ENCODE measurements at regions not wholly inside any gene's neighbourhood (a gene's known extent, or its start where the extent isn't known, plus 50 kb on each side); places are given as distances from the start of the nearest gene placed in this dataset.

DNA sequence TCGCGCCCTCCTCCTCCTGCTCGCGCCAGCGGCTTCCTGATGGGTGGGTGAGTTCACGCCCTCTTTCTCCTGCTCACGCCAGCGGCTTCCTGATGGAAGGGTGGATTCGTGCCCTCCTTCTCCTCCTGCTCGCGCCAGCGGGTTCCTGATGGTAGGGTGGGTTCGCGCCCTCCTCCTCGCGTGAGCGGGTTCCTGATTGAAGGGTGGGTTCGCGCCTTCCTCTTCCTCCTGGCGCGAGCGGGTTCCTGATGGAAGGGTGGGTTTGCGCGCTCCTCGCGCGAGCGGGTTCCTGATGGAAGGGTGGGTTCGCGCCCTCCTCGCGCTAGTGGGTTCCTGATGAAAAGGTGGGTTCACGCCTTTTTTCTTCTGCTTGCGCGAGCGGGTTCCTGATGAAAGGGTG lies 62.0 kb upstream of the MGAT5 start:
- 93% methylated on average over 6 of the region's 36 CpGs for WGBS (ENCODE audit: insufficient coverage, low lambda C conversion rate)
- no peaks in the 10 kb centered on the region for H3K27me3 ChIP-seq (ENCODE audit: control insufficient read depth, insufficient read depth, low read length)
- DNase-seq: no peak

DNA sequence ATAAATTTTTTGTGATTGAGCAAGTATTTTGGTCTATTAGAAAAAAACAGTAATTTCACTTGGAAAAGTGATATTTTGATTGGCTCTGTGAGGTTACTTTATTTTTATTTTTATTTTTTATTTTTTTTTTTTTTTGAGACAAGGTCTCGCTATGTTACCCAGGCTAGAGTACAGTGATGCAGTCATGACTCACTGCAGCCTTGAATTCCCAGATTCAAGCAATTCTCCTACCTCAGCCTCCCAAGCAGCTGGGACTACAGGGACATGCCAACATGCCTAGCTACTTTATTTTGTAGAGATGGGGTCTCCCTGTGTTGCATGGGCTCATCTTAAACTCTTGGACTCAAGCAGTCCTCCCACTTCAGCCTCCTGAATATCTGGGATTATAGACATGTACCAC lies 60.9 kb upstream of the MGAT5 start:
- no peak overlapping the region for H3K27ac ChIP-seq (ENCODE audit: low read length)

More for the DNA sequence above, 62.0 kb upstream of the MGAT5 start:
- H3K27ac ChIP-seq (ENCODE audit: low read length): no peak overlapping the region
- H3K4me3 ChIP-seq (ENCODE audit: low read length): no peak overlapping the region
- peaks cover 10% of the 10 kb centered on the region for H3K9me3 ChIP-seq (ENCODE audit: control insufficient read depth, low read depth, low read length)
- peaks cover 5% of the 10 kb centered on the region for H3K4me1 ChIP-seq (ENCODE audit: control insufficient read depth, insufficient read depth, low read length)
- no peaks in the 10 kb centered on the region for H3K36me3 ChIP-seq (ENCODE audit: control insufficient read depth, insufficient read depth, low read length)

GRCh38 chr2:134194519-134194918 lies 59.4 kb upstream of the MGAT5 start:
- Histone ChIP-seq H3K9me3 (ENCODE audit: control insufficient read depth, low read depth, low read length) (peaks cover 10% of the 10 kb centered on the region), H3K4me1 (ENCODE audit: control insufficient read depth, insufficient read depth, low read length) (peaks cover 5% of the 10 kb centered on the region), H3K27ac (ENCODE audit: low read length) (no peak overlapping the region), H3K27me3 (ENCODE audit: control insufficient read depth, insufficient read depth, low read length) (no peaks in the 10 kb centered on the region), H3K4me3 (ENCODE audit: low read length) (no peak overlapping the region), H3K36me3 (ENCODE audit: control insufficient read depth, insufficient read depth, low read length) (no peaks in the 10 kb centered on the region)
- no peak for DNase-seq
- WGBS (ENCODE audit: insufficient coverage, low lambda C conversion rate): no CpG with 5 or more reads among the region's 5 CpGs

More for the DNA sequence above, 60.9 kb upstream of the MGAT5 start:
- H3K4me1 ChIP-seq (ENCODE audit: control insufficient read depth, insufficient read depth, low read length): peaks cover 5% of the 10 kb centered on the region
- no peaks in the 10 kb centered on the region for H3K27me3 ChIP-seq (ENCODE audit: control insufficient read depth, insufficient read depth, low read length)
- H3K36me3 ChIP-seq (ENCODE audit: control insufficient read depth, insufficient read depth, low read length): no peaks in the 10 kb centered on the region
- no peak overlapping the region for H3K4me3 ChIP-seq (ENCODE audit: low read length)
- whole genome bisulfite sequencing (ENCODE audit: insufficient coverage, low lambda C conversion rate): 100% methylated on average over 1 of the region's 1 CpG
- H3K9me3 ChIP-seq (ENCODE audit: control insufficient read depth, low read depth, low read length): peaks cover 10% of the 10 kb centered on the region
- no peak for DNase-seq

GRCh38 chr2:134195341-134195740 lies 58.5 kb upstream of the MGAT5 start:
- H3K27me3 ChIP-seq (ENCODE audit: control insufficient read depth, insufficient read depth, low read length): no peaks in the 10 kb centered on the region
- no peaks in the 10 kb centered on the region for H3K36me3 ChIP-seq (ENCODE audit: control insufficient read depth, insufficient read depth, low read length)
- WGBS (ENCODE audit: insufficient coverage, low lambda C conversion rate): 30% methylated on average over 2 of the region's 6 CpGs
- H3K27ac ChIP-seq (ENCODE audit: low read length): no peak overlapping the region
- H3K4me3 ChIP-seq (ENCODE audit: low read length): no peak overlapping the region
- peak in 1 of 2 donors; percentile 50 for DNase-seq
- H3K4me1 ChIP-seq (ENCODE audit: control insufficient read depth, insufficient read depth, low read length): peaks cover 5% of the 10 kb centered on the region
- peaks cover 10% of the 10 kb centered on the region for H3K9me3 ChIP-seq (ENCODE audit: control insufficient read depth, low read depth, low read length)

GRCh38 chr2:134197445-134197844 lies 56.4 kb upstream of the MGAT5 start:
- Histone ChIP-seq H3K9me3 (ENCODE audit: control insufficient read depth, low read depth, low read length) (no peaks in the 10 kb centered on the region), H3K27ac (ENCODE audit: low read length) (no peak overlapping the region), H3K4me1 (ENCODE audit: control insufficient read depth, insufficient read depth, low read length) (peaks cover 5% of the 10 kb centered on the region), H3K27me3 (ENCODE audit: control insufficient read depth, insufficient read depth, low read length) (no peaks in the 10 kb centered on the region), H3K4me3 (ENCODE audit: low read length) (no peak overlapping the region), H3K36me3 (ENCODE audit: control insufficient read depth, insufficient read depth, low read length) (no peaks in the 10 kb centered on the region)
- no peak for DNase-seq
- no CpG with 5 or more reads among the region's 3 CpGs for WGBS (ENCODE audit: insufficient coverage, low lambda C conversion rate)

DNA sequence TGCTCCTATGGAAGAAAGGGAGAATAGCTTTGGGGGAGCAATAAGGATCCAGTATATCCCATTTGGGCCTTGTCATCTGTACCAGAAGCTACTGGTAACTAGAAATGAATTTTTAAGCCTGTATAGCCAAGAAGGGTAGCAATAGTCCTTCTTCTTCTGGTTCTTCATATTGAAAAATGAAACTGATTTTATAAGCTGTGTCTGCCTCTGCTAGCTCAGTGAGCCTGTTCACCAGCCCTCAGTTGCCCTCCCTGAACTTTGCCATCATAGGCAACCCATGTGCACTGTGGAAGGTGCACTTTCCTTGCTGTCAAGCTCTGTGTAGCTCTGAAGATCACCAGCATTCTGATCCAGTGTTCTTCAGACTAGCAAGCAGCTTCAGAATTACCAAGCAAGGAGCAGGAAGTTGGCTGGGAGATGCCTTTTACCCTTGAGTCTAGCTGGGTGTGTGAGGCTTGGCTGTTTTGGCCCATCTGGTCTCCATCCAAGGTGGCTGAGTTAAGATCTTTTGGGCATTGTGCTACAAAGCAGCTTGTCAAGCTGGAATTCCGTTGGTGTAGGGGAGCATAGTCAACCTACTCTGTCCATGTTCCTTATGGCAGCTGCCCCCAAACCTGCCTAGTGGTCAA lies 55.8 kb upstream of the MGAT5 start:
- Histone ChIP-seq H3K27ac (ENCODE audit: low read length) (no peak overlapping the region), H3K36me3 (ENCODE audit: control insufficient read depth, insufficient read depth, low read length) (no peaks in the 10 kb centered on the region), H3K9me3 (ENCODE audit: control insufficient read depth, low read depth, low read length) (no peaks in the 10 kb centered on the region), H3K4me1 (ENCODE audit: control insufficient read depth, insufficient read depth, low read length) (peaks cover 5% of the 10 kb centered on the region), H3K4me3 (ENCODE audit: low read length) (no peak overlapping the region), H3K27me3 (ENCODE audit: control insufficient read depth, insufficient read depth, low read length) (no peaks in the 10 kb centered on the region)
- WGBS (ENCODE audit: insufficient coverage, low lambda C conversion rate): no CpG with 5 or more reads among the region's 1 CpG
- DNase-seq: no peak

- Histone ChIP-seq H3K9me3 (ENCODE audit: control insufficient read depth, low read depth, low read length) (no peaks in the 10 kb centered on the region), H3K27ac (ENCODE audit: low read length) (no peak overlapping the region), H3K27me3 (ENCODE audit: control insufficient read depth, insufficient read depth, low read length) (no peaks in the 10 kb centered on the region), H3K36me3 (ENCODE audit: control insufficient read depth, insufficient read depth, low read length) (no peaks in the 10 kb centered on the region), H3K4me1 (ENCODE audit: control insufficient read depth, insufficient read depth, low read length) (peaks cover 5% of the 10 kb centered on the region), H3K4me3 (ENCODE audit: low read length) (no peak overlapping the region)
- no peak for DNase-seq
- WGBS (ENCODE audit: insufficient coverage, low lambda C conversion rate): no CpG with 5 or more reads among the region's 3 CpGs
These were observed 54.7 kb upstream of the MGAT5 start for GRCh38 chr2:134199123-134199522.

GRCh38 chr2:134200036-134200618 lies 53.7 kb upstream of the MGAT5 start:
- H3K36me3 ChIP-seq (ENCODE audit: control insufficient read depth, insufficient read depth, low read length): no peaks in the 10 kb centered on the region
- peaks cover 2% of the 10 kb centered on the region for H3K4me1 ChIP-seq (ENCODE audit: control insufficient read depth, insufficient read depth, low read length)
- H3K4me3 ChIP-seq (ENCODE audit: low read length): no peak overlapping the region
- no peak for DNase-seq
- no CpG with 5 or more reads among the region's 4 CpGs for WGBS (ENCODE audit: insufficient coverage, low lambda C conversion rate)
- no peaks in the 10 kb centered on the region for H3K27me3 ChIP-seq (ENCODE audit: control insufficient read depth, insufficient read depth, low read length)
- no peak overlapping the region for H3K27ac ChIP-seq (ENCODE audit: low read length)
- no peaks in the 10 kb centered on the region for H3K9me3 ChIP-seq (ENCODE audit: control insufficient read depth, low read depth, low read length)

DNA sequence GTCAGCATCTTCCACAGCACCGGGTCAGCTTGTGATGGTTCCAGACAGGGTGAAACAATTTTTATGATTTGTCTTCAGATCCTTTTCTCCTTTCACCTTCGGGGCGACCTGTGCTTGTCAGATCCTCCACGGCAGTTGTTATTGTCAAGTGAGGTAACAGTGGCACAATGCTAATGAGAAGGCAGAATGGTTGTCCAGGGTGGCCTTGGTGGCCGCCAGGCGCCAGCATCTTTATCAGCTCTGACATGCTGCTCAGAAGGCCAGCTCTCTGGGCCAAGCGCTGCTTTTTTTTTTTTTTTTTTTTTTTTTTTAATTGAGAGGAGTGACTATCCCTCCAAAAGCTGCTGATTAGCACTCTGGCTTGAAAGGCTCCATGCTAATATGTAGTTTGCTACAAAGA lies 52.3 kb upstream of the MGAT5 start:
- Histone ChIP-seq H3K4me3 (ENCODE audit: low read length) (no peak overlapping the region), H3K4me1 (ENCODE audit: control insufficient read depth, insufficient read depth, low read length) (no peaks in the 10 kb centered on the region)

GRCh38 chr2:134202371-134202770 lies 51.5 kb upstream of the MGAT5 start:
- Histone ChIP-seq H3K27me3 (ENCODE audit: control insufficient read depth, insufficient read depth, low read length) (no peaks in the 10 kb centered on the region), H3K4me1 (ENCODE audit: control insufficient read depth, insufficient read depth, low read length) (no peaks in the 10 kb centered on the region), H3K36me3 (ENCODE audit: control insufficient read depth, insufficient read depth, low read length) (no peaks in the 10 kb centered on the region), H3K9me3 (ENCODE audit: control insufficient read depth, low read depth, low read length) (no peaks in the 10 kb centered on the region), H3K4me3 (ENCODE audit: low read length) (no peak overlapping the region), H3K27ac (ENCODE audit: low read length) (no peak overlapping the region)
- 60% methylated on average over 1 of the region's 4 CpGs for WGBS (ENCODE audit: insufficient coverage, low lambda C conversion rate)
- no peak for DNase-seq

More for the DNA sequence above, 52.3 kb upstream of the MGAT5 start:
- DNase-seq: no peak
- Histone ChIP-seq H3K27ac (ENCODE audit: low read length) (no peak overlapping the region), H3K36me3 (ENCODE audit: control insufficient read depth, insufficient read depth, low read length) (no peaks in the 10 kb centered on the region), H3K27me3 (ENCODE audit: control insufficient read depth, insufficient read depth, low read length) (no peaks in the 10 kb centered on the region), H3K9me3 (ENCODE audit: control insufficient read depth, low read depth, low read length) (no peaks in the 10 kb centered on the region)
- WGBS (ENCODE audit: insufficient coverage, low lambda C conversion rate): no CpG with 5 or more reads among the region's 7 CpGs

- Histone ChIP-seq H3K36me3 (ENCODE audit: control insufficient read depth, insufficient read depth, low read length) (no peaks in the 10 kb centered on the region), H3K9me3 (ENCODE audit: control insufficient read depth, low read depth, low read length) (no peaks in the 10 kb centered on the region), H3K4me3 (ENCODE audit: low read length) (no peak overlapping the region), H3K27me3 (ENCODE audit: control insufficient read depth, insufficient read depth, low read length) (no peaks in the 10 kb centered on the region), H3K4me1 (ENCODE audit: control insufficient read depth, insufficient read depth, low read length) (no peaks in the 10 kb centered on the region), H3K27ac (ENCODE audit: low read length) (no peak overlapping the region)
- DNase-seq: no peak
These were observed 50.7 kb upstream of the MGAT5 start for GRCh38 chr2:134203175-134203574.

All from large intestine (tissue), 3 donors.